SK-N-MC (cell line): ENCODE measurements at regions not wholly inside any gene's neighbourhood (a gene's known extent, or its start where the extent isn't known, plus 50 kb on each side); places are given as distances from the start of the nearest gene placed in this dataset.

Source experiments
- DNase-seq: peaks from one replicate; pipeline ENCODE4 v3.0.0-alpha.2; 2011; ENCODE audit warnings: low read depth, low spot score
- H3K27ac ChIP-seq: fragments of 200-600 bp; sonication (generic); 2 replicates; pipeline ENCODE4 v1.5.1; 2016; ENCODE audit warnings: mixed run types
- H3K36me3 ChIP-seq: fragments of 200-600 bp; sonication (generic); 2 replicates; pipeline ENCODE4 v1.6.1; 2017; ENCODE audit warnings: antibody characterized with exemption, low read length, mixed read lengths; ENCODE audit not compliant: insufficient read depth
- H3K4me3 ChIP-seq: fragments of 200-600 bp; sonication (generic); 2 replicates; pipeline ENCODE4 v1.5.1; 2016
- H3K9ac ChIP-seq: fragments of 200-600 bp; sonication (generic); 2 replicates; pipeline ENCODE4 v1.8.0; 2017; ENCODE audit warnings: mixed run types, mixed read lengths; ENCODE audit not compliant: insufficient read length
- H3K9me3 ChIP-seq: fragments of 200-600 bp; sonication (generic); 2 replicates; pipeline ENCODE4 v1.6.1; 2017; ENCODE audit warnings: low read depth, mild to moderate bottlenecking, antibody characterized with exemption, low read length, moderate library complexity, mixed read lengths
- EZH2 ChIP-seq: fragments of 200-600 bp; sonication (generic); IDR thresholded peaks from one replicate; pipeline ENCODE4 v1.6.1; 2017; ENCODE audit warnings: antibody characterized with exemption
- FOXP2 ChIP-seq: optimal IDR thresholded peaks from 2 replicates; pipeline ENCODE3; 2011; ENCODE audit warnings: mild to moderate bottlenecking, moderate library complexity; ENCODE audit not compliant: insufficient read depth; ENCODE audit errors: extremely low read length, control extremely low read depth
- POLR2AphosphoS5 ChIP-seq: IDR thresholded peaks from 2 replicates; pipeline ENCODE4 v1.6.1; 2012; ENCODE audit warnings: mild to moderate bottlenecking, low read depth, low read length, borderline replicate concordance

DNA sequence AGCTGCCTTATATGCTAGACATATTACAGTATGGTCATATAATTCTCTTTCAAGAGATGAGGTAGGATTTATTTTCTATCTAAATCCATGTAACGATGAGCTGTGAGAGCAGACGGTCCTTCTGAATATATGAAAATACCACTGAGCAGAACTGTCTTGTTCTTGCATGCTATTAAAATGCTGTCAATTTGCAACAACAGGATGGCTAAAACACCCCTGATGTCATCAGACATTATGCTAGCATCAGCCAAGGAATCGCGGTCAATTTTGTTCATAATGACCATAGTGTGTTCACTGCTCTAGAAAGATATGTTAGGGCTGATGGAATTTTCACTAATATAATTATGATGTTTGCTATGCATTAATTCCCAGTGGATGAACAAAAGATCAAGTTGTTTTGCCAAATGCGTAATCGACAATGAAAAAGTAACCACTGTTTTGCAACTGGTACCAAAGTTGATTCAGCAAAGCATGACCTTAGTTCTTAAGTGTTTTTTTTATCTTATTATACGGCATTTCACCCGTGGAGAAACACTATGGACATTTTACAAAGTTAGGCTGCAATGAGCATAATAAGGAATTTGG is 765.4 kb upstream of the NR2F2 start:
- no peak for DNase-seq
- no peak overlapping the region for H3K9ac ChIP-seq

DNA sequence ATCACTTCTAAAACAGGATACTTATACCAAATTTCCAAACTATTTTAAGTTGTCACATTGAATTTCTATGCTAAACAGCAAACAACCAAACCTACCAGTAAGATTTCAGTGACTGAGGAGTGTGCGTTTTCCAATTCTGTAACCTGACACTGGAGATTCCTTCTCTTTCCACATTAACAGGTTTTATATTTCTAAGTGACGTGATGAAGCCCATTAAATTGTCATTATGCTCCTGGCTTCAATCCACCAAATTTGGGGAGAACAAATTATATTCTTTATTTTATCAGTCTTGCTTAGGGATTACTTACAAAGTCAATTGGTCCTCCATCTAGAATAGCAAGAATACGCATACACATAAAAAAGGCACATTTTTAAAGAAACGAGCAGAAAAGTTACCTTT is 764.8 kb upstream of the NR2F2 start:
- no peak for DNase-seq
- no peak overlapping the region for H3K4me3 ChIP-seq
- H3K27ac ChIP-seq, result no peak overlapping the region
- no peaks in the 10 kb centered on the region for H3K9me3 ChIP-seq
- no peak overlapping the region for H3K9ac ChIP-seq
- H3K36me3 ChIP-seq, result no peaks in the 10 kb centered on the region
- TF ChIP-seq EZH2 (no peak), FOXP2 (no peak), POLR2AphosphoS5 (no peak)

More for the DNA sequence above, 765.4 kb upstream of the NR2F2 start:
- no peaks in the 10 kb centered on the region for H3K9me3 ChIP-seq
- H3K36me3 ChIP-seq, result no peaks in the 10 kb centered on the region
- no peak overlapping the region for H3K4me3 ChIP-seq
- H3K27ac ChIP-seq, result no peak overlapping the region
- TF ChIP-seq POLR2AphosphoS5, result no peak
- TF ChIP-seq FOXP2, result no peak
- no peak for TF ChIP-seq EZH2

DNA sequence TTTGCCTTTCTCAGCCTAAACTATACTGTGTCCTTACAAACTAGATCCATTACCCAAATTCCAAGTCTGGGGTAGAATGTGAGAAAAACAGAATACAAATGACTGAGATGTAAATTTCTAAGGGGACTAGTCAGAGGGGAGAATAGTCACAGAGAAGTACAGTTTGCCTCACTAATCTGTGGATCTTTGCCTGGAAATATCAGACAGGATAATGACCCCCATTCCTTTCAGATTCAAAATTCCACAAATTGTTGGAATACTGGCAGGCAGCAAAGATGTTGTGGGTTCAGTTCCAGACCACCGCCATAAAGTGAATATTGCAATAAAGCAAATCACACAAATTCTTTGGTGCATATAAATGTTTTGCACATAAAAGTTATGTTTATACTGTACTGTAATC is 762.8 kb upstream of the NR2F2 start:
- Histone ChIP-seq H3K36me3 (no peaks in the 10 kb centered on the region), H3K9ac (no peak overlapping the region), H3K9me3 (no peaks in the 10 kb centered on the region), H3K4me3 (no peak overlapping the region), H3K27ac (no peak overlapping the region)
- TF ChIP-seq POLR2AphosphoS5 (no peak), EZH2 (no peak), FOXP2 (no peak)
- no peak for DNase-seq

DNA sequence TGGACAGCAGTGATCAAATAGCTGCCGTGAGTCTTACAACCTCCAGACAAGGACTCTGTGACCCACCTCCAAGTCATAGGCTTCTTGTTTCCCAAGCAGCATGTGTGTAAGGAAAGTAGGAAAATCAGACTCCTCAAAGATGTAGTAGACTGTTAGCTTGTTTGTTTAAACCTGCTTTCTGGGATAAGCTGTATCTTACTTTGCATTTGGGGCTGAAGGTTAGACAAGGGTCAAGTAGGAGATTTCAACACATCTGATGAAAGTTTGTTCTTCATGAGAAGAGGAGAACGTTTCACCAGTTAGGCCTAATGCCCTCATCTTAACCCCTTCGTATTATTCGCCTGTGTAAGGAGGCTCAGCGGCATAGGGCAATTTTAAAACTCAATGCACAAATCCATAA is 756.4 kb upstream of the NR2F2 start:
- no peak overlapping the region for H3K9ac ChIP-seq
- no peak for DNase-seq
- TF ChIP-seq POLR2AphosphoS5, result no peak
- no peak for TF ChIP-seq EZH2
- TF ChIP-seq FOXP2, result no peak
- H3K9me3 ChIP-seq, result no peaks in the 10 kb centered on the region
- no peak overlapping the region for H3K27ac ChIP-seq
- no peaks in the 10 kb centered on the region for H3K36me3 ChIP-seq
- H3K4me3 ChIP-seq, result no peak overlapping the region

DNA sequence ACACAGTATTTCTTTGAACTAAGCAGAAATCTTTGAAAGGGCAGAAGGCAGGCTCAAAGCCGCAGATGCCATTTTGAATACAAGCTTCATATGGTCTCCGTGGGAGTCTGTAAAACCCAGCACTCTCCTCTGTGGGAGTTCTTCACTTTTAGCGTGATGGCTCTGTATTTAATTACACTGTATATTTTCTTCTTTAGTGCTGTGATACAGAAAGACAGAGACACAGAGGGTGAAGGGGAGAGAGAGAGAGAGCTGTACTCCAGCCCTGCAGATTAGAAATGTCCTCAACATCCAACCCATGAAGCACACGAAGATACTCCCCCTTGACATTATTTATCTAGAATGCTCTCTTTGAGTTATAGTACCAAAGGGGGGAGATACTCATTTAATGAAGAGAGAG is 752.6 kb upstream of the NR2F2 start:
- Histone ChIP-seq H3K4me3 (no peak overlapping the region), H3K9ac (no peak overlapping the region), H3K36me3 (no peaks in the 10 kb centered on the region), H3K27ac (no peak overlapping the region), H3K9me3 (no peaks in the 10 kb centered on the region)
- no peak for DNase-seq
- TF ChIP-seq EZH2 (no peak), POLR2AphosphoS5 (no peak), FOXP2 (no peak)

DNA sequence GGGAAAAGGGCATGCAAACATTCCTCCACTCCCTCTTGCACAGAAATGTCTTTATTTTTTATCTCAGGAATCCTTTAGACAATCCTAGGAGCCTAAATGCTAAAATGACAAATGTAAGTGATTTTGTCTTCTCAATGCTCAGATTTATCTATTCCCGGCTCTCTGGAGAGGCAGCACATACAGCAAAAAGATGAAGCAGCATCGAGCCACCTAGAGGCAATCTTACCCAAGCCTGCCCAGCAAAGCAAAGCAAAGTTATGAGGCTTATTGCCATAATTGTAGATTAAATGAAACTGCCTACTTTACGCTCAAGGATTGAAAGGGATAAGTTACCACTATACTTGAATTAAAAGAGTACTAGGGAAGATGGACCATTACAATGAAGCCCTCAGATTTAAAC is 750.4 kb upstream of the NR2F2 start:
- Histone ChIP-seq H3K9ac (no peak overlapping the region), H3K4me3 (no peak overlapping the region), H3K27ac (no peak overlapping the region), H3K9me3 (no peaks in the 10 kb centered on the region), H3K36me3 (no peaks in the 10 kb centered on the region)
- DNase-seq, result no peak
- TF ChIP-seq FOXP2 (no peak), POLR2AphosphoS5 (no peak), EZH2 (no peak)

DNA sequence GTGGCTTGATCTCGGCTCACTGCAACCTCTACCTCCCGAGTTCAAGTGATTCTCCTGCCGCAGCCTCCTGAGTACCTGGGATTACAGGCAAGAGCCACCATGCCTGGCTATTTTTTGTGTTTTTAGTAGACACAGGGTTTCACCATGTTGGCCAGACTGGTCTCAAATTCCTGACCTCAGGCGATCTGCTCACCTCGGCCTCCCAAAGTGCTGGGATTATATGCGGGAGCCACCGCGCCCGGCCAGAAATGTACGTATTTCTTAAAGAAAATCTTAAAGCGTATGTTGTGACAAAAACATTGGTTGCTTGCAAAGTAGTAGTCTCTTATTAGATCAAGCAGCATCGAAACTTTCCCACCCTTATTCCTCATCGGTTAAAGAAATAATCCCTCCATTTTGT is 748.9 kb upstream of the NR2F2 start:
- Histone ChIP-seq H3K36me3 (no peaks in the 10 kb centered on the region), H3K4me3 (no peak overlapping the region), H3K9me3 (no peaks in the 10 kb centered on the region), H3K9ac (no peak overlapping the region), H3K27ac (no peak overlapping the region)
- no peak for DNase-seq
- TF ChIP-seq EZH2 (no peak), POLR2AphosphoS5 (no peak), FOXP2 (no peak)

DNA sequence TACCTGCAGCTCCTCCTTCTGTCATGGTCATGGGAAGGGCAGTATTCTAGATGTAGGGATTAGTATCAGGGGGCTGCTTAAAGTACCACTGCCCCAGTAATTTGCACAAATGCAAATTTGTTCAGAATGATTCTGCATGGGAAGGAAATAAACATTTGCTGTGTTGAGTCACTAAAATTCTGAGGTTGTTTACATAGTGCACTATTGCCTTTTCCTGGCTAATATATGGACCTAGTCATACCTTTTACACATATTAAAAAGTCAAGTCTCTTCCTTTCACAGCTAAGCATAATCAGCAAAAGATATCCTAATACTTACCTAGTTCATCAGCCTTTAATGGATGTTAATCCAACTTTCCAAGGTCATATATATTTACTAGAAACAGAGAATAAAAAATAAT is 746.4 kb upstream of the NR2F2 start:
- no peaks in the 10 kb centered on the region for H3K9me3 ChIP-seq
- DNase-seq, result no peak
- H3K27ac ChIP-seq, result no peak overlapping the region
- H3K9ac ChIP-seq, result no peak overlapping the region
- no peaks in the 10 kb centered on the region for H3K36me3 ChIP-seq
- H3K4me3 ChIP-seq, result no peak overlapping the region
- TF ChIP-seq POLR2AphosphoS5 (no peak), FOXP2 (no peak), EZH2 (no peak)

DNA sequence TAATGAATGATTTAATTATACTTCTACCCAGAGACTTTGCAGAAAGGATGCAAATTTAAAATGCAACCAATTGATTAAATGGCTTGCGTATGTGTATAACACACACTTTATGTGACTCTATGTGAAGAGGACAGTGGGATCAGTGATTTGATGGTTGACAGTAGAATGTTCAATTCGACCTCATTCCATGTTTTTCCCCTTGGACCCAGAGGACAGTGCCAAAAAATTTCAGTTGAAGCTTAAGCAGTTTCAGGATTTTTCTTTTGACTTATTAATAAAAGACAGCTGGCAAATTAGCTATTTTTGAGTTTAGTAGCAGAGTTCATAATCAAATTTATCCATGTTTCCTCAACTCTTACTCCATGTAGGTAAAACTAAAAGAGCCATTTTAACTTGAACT is 742.4 kb upstream of the NR2F2 start:
- Histone ChIP-seq H3K4me3 (no peak overlapping the region), H3K27ac (no peak overlapping the region), H3K9ac (no peak overlapping the region), H3K9me3 (no peaks in the 10 kb centered on the region), H3K36me3 (no peaks in the 10 kb centered on the region)
- no peak for TF ChIP-seq FOXP2
- no peak for TF ChIP-seq EZH2
- TF ChIP-seq POLR2AphosphoS5, result no peak
- DNase-seq, result no peak
